Stimulated activated CD8-positive, alpha-beta memory T cell treated with anti-CD3 and anti-CD28 coated beads, Interleukin-15, amount 100 ng/mL, for 4 hours (primary cell): ENCODE measurements at regions not wholly inside any gene's neighbourhood (a gene's known extent, or its start where the extent isn't known, plus 50 kb on each side); places are given as distances from the start of the nearest gene placed in this dataset.

Experiments used
- DNase-seq, 2 donors: peaks; one replicate each; pipeline ENCODE4 v3.0.0-alpha.2; 2020; ENCODE audit warnings: low read depth in 2 of 2

GRCh38 chr13:88883741-88884140 is 1212.6 kb downstream of the SLITRK5 start:
- DNase-seq = no peak

DNA sequence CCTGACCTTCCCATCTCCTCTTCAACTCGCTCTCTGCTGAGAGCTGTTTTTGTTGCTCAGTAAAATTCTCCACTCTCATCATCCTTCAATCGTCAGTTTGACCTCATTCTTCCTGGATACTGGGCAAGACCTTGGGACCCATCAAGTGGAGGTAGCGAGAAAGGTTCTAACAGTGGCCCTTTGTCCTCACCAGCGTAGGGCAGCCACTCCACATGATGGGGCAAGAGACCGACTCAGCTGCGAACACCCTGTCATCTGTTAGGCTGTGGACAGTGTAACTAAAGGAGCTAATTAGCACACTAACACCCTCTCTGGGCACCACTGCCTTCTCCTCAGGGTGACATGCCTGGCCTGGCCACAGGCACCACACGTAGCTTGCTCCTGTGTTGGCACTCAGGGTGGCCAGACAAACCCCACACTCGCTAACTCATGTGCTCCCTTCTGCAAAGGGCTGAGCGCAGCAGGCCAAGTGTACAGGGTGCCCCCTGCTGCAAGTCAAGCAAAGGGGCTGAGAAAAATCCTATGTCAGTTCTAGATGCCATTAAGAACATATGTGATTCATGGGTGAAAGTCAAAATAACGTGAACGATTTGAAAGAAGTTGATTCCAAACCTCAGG is 1216.0 kb downstream of the SLITRK5 start:
- no peak for DNase-seq

GRCh38 chr13:88895261-88895941 is 1224.2 kb downstream of the SLITRK5 start:
- DNase-seq = no peak

GRCh38 chr13:88896466-88896865 is 1225.3 kb downstream of the SLITRK5 start:
- DNase-seq = no peak

DNA sequence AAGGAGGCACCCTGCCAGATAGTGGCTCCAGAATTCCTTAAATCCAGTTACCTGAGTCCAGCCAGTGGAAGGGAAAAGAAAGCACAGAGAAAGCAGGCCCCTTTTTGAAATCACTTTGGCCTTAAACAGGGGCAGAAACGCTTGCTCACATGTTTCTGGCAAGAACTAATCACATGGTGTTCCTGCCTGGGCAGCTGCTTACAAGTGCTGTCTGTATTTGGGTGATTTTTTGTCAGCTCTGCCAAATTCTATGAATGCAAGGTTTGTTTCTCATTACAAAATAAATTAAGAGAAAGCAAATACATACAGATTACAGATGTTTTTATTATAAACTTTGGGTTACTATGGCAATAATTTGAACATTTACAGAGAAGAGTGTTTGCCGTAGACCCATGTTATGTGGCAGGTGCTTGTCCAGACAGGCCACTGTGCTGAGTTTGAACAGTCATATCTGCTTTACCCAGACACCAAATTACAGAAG is 1237.8 kb downstream of the SLITRK5 start:
- DNase-seq = no peak

DNA sequence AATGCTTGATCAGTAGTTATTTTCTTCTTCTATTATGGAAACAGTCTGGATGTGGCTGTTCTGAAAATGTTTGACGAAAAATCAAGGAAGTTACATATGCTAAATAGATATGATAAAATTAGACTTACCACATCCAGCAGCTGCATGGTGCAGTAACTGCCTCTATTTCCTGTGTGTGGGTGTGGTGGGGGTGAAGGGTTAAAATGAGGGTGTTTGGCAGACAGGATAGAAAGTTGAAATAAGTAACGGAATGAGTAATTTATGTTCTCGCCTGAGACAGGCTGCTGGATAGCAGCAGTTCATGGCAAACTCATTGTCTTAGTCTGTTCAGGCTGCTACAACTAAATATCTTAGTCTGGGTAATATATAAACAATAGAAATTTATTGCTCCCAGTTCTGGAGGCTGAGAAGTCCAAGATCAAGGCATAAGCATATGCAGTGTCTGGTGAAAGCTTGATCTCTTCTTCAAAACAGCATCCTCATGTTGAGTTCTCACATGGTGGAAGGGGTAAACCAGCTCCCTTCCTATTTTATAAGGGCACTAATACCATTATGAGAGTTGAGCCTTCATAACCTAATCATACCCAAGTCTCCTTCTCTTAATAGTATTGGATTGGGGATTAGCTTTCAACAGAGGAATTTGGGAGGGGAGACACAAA is 1248.9 kb downstream of the SLITRK5 start:
- peak in 1 of 2 donors; percentile 10 for DNase-seq

DNA sequence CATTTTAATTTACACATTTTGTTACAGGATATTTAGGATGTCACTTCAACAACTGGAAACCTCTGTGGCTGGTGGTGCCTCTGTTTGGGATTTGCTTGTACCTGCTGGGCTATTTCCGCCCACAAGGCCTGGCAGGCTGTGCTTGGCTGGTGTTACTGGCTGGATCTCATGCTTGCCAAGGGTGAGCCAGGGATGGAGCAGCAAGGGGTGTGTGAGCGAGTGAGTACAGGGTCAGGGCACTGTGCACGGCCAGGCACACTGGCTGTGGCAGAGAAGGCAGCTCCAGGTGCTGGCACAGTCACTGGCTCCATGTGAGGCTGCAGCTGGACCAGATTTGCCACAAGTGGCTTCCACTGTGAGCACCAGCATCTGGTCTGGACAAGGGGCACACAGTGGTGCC is 1254.8 kb downstream of the SLITRK5 start:
- no peak for DNase-seq

- DNase-seq = no peak
These were observed 1255.8 kb downstream of the SLITRK5 start for GRCh38 chr13:88926890-88927502.

- no peak for DNase-seq
These were observed 1261.8 kb downstream of the SLITRK5 start for GRCh38 chr13:88932950-88933349.

DNA sequence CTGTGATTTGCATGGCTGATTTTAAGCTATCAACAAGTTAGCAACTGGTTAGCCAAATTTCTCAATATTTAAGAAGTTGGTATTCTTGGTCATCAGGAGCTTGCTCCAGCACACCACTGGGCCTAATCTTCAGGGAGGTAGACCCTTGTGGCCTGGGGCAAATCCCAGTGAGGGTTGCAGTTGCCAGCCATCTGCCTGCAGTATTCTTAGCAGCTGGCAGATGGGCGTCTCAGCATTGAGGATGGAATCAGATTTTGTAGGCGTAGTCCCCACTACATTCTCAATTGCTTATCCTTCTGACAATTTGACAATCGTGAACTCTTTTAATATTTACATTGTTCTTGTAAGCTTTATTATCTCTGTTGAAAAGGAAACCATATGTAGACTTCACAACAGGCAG is 1266.2 kb downstream of the SLITRK5 start:
- DNase-seq = no peak

DNA sequence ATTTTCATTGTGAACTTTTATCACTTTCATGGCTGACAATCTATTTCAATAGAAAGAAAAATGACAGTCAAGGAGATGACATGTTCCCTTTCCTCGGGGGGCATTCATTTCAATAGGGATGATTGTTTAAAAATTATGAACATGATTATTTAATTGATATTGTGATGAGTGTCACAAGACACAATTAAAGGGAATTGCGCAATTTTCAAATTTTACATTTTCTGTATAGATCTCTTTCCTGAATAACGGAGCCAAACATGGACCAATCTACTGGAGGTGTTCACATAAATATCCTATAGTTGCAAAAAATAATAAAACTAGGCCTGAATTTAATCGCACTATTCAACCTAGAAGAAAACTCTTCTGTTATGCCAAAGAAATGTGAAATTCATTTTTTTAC is 1274.6 kb downstream of the SLITRK5 start:
- DNase-seq = no peak

GRCh38 chr13:88948501-88948900 is 1277.3 kb downstream of the SLITRK5 start:
- no peak for DNase-seq

GRCh38 chr13:88958821-88959220 is 1287.7 kb downstream of the SLITRK5 start:
- no peak for DNase-seq

- DNase-seq = no peak
These were observed 1305.3 kb downstream of the SLITRK5 start for GRCh38 chr13:88976466-88976865.

DNA sequence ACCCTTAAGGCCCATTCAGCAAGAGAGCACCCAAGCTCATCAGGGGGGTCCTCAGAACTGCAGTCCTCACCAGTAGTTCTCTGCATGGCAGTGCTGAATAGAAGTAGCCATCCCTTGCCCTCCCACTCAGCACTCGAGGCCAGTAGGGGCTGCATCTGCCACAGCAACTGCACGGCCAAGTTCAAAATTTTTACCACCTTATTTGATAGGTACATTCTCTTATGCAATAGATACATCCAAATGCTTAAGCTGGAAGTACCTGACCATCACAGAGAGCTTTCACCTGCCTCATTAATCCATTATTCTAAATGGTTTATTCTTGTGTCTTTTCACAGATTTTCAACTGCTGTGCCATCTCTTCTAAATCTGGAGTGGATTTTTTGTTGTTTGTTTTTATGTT is 1307.4 kb downstream of the SLITRK5 start:
- no peak for DNase-seq

- DNase-seq = no peak
These were observed 1308.4 kb downstream of the SLITRK5 start for GRCh38 chr13:88979465-88980175.

- DNase-seq = no peak
These were observed 1332.5 kb downstream of the SLITRK5 start for GRCh38 chr13:89003656-89004055.

DNA sequence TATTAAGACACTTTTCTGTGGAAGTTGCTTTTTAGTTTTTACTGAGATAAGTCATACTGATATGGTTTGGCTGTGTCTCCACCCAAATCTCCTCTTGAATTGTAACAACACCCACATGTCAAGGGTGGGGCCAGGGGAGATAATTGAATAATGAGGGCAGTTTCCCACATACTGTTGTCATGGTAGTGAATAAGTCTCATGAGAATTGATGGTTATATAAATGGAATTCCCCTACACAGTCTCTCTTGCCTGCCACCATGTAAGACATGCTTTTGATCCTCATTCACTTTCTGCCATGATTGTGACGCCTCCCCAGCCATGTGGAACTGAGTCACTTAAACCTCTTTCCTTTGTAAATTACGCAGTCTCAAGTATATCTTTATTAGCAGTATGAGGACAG is 1340.4 kb downstream of the SLITRK5 start:
- no peak for DNase-seq

DNA sequence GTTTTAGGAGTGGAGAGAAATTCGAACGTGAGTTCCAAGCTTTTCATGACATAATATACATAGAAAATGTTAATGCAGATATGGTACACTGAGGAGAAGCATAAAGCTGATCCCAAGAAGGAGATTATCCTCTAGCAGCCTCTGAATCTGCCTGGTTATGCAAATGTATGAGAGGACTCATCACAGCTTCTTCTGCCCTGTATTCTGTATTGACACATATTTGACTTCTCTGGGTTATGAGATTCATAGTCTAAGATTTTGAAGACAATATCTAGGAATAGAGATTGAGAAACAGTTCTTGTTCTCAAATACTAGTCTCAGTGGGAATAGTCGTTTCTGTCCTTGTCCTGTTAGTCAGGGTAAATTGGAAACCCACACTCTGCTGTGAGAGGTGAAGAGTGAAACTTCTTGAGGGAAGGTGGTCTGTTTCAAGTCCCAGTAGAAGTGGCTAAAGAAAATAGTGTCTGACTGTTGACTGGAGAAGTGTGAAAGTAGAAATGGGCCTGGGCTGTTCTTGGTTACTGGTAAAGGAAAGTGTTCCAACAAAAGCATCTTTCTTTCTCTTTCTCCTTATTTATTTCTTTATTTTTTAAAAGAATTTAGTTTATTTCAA is 1356.6 kb downstream of the SLITRK5 start:
- DNase-seq = no peak

DNA sequence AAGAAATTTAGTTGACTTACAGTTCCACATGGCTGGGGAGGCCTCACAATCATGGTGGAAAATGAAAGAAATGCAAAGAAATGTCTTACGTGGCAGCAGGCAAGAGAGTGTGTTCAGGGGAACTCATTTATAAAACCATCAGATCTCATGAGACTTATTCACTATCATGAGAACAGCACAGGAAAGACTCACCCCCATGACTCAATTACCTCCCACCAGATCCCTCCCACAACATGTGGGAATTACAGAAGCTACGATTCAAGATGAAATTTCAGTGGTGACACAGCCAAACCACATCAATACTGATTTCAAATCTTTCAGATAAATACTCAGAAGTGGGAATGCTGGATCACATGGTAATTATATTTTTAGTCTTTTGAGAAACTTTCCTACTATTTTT is 1357.9 kb downstream of the SLITRK5 start:
- DNase-seq = no peak

GRCh38 chr13:89034015-89034414 is 1362.8 kb downstream of the SLITRK5 start:
- DNase-seq = no peak

- DNase-seq = no peak
These were observed 1381.5 kb downstream of the SLITRK5 start for GRCh38 chr13:89052699-89053098.
